Vagina (tissue), 2 donors: ENCODE measurements at regions not wholly inside any gene's neighbourhood (a gene's known extent, or its start where the extent isn't known, plus 50 kb on each side); places are given as distances from the start of the nearest gene placed in this dataset.

Source experiments
- POLR2AphosphoS5 ChIP-seq, 2 donors: sonication (generic); formaldehyde crosslinking; IDR thresholded peaks; one replicate each; pipeline ENCODE4 v1.9.0; 2017; ENCODE audit warnings: antibody characterized with exemption in 2 of 2, mild to moderate bottlenecking in 2 of 2, low read depth in 1 of 2; ENCODE audit not compliant: insufficient read depth in 1 of 2
- TF ChIP-seq, protein P1 (sequence below), 3 experiments: fragments of 450-650 bp in 2 of 3; fragments of 200-600 bp in 1 of 3; sonication (generic) in 1 of 3; IDR thresholded peaks; one replicate each; pipeline ENCODE4 v1.5.1; 2017 to 2019; ENCODE audit warnings: antibody characterized with exemption in 3 of 3, mild to moderate bottlenecking in 2 of 3, moderate library complexity in 2 of 3

- TF ChIP-seq, protein P1, sequence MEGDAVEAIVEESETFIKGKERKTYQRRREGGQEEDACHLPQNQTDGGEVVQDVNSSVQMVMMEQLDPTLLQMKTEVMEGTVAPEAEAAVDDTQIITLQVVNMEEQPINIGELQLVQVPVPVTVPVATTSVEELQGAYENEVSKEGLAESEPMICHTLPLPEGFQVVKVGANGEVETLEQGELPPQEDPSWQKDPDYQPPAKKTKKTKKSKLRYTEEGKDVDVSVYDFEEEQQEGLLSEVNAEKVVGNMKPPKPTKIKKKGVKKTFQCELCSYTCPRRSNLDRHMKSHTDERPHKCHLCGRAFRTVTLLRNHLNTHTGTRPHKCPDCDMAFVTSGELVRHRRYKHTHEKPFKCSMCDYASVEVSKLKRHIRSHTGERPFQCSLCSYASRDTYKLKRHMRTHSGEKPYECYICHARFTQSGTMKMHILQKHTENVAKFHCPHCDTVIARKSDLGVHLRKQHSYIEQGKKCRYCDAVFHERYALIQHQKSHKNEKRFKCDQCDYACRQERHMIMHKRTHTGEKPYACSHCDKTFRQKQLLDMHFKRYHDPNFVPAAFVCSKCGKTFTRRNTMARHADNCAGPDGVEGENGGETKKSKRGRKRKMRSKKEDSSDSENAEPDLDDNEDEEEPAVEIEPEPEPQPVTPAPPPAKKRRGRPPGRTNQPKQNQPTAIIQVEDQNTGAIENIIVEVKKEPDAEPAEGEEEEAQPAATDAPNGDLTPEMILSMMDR (IDR thresholded peaks at IDR 0.05) = no peak
- TF ChIP-seq POLR2AphosphoS5 (IDR thresholded peaks at IDR 0.05; ENCODE audit: insufficient read depth in 1 of 2, low read depth in 1 of 2) = no peak
Measured at GRCh38 chr1:96515430-96515829, 206.2 kb upstream of the PTBP2 start.
